Transverse colon (tissue), 3 donors: ENCODE measurements at regions not wholly inside any gene's neighbourhood (a gene's known extent, or its start where the extent isn't known, plus 50 kb on each side); places are given as distances from the start of the nearest gene placed in this dataset.

ENCODE experiments used
- CTCF ChIP-seq, 5 experiments: fragments of 200-600 bp in 3 of 5; fragments of 450-650 bp in 2 of 5; sonication (generic) in 3 of 5; IDR thresholded peaks; 1 replicate in 2 of 5; 2 replicates in 3 of 5; pipeline ENCODE4 v1.5.1; 2016 to 2017; ENCODE audit warnings: antibody characterized with exemption in 5 of 5, inconsistent platforms in 3 of 5, mild to moderate bottlenecking in 2 of 5, moderate library complexity in 1 of 5
- POLR2A ChIP-seq: fragments of 450-650 bp; IDR thresholded peaks from one replicate; pipeline ENCODE4 v1.6.1; 2016; ENCODE audit warnings: antibody characterized with exemption, mild to moderate bottlenecking, moderate library complexity

GRCh38 chr20:4559106-4559505 is 127.2 kb upstream of the PRNP start:
- TF ChIP-seq POLR2A (no peak), CTCF (IDR thresholded peaks at IDR 0.05) (no peak)
